ENCODE measurements at regions not wholly inside any gene's neighbourhood (a gene's known extent, or its start where the extent isn't known, plus 50 kb on each side); places are given as distances from the start of the nearest gene placed in this dataset.
"Not testable (repeated sequence)": the region's sequence is repeated elsewhere in the genome, so short reads cannot be mapped to it uniquely, and the experiment has no call there.

- DNase-seq: not testable (repeated sequence)
These were observed 157.7 kb downstream of the GIPC2 start for GRCh38 chr1:78203410-78203982.

- DNase-seq: no peak
These were observed 164.4 kb downstream of the GIPC2 start for GRCh38 chr1:78210175-78210574.

- DNase-seq: no peak
These were observed 165.8 kb downstream of the GIPC2 start for GRCh38 chr1:78211483-78212092.

- no peak for DNase-seq
These were observed 168.6 kb downstream of the GIPC2 start for GRCh38 chr1:78214334-78214733.

- no peak for DNase-seq
These were observed 176.6 kb downstream of the GIPC2 start for GRCh38 chr1:78222225-78222959.

- no peak for DNase-seq
These were observed 177.2 kb downstream of the GIPC2 start for GRCh38 chr1:78222960-78223358.

GRCh38 chr1:78223417-78224215 is 177.8 kb downstream of the GIPC2 start:
- DNase-seq: no peak

GRCh38 chr1:78224246-78224785 is 178.6 kb downstream of the GIPC2 start:
- DNase-seq: no peak

- DNase-seq: no peak
These were observed 179.2 kb downstream of the GIPC2 start for GRCh38 chr1:78224861-78225552.

- DNase-seq: no peak
These were observed 181.0 kb downstream of the GIPC2 start for GRCh38 chr1:78226784-78227183.

GRCh38 chr1:78227705-78228635 is 182.2 kb downstream of the GIPC2 start:
- no peak for DNase-seq

GRCh38 chr1:78229344-78229743 is 183.6 kb downstream of the GIPC2 start:
- DNase-seq: no peak

GRCh38 chr1:78231477-78231876 is 185.7 kb downstream of the GIPC2 start:
- DNase-seq: no peak

GRCh38 chr1:78231894-78232293 is 186.1 kb downstream of the GIPC2 start:
- no peak for DNase-seq

GRCh38 chr1:78232630-78233029 is 186.9 kb downstream of the GIPC2 start:
- DNase-seq: no peak

- no peak for DNase-seq
These were observed 188.7 kb downstream of the GIPC2 start for GRCh38 chr1:78234496-78234895.

GRCh38 chr1:78236716-78237115 is 190.9 kb downstream of the GIPC2 start:
- DNase-seq: no peak

- DNase-seq: no peak
These were observed 191.7 kb downstream of the GIPC2 start for GRCh38 chr1:78237364-78237916.

- no peak for DNase-seq
These were observed 194.4 kb downstream of the GIPC2 start for GRCh38 chr1:78240191-78240590.

GRCh38 chr1:78240755-78241154 is 195.0 kb downstream of the GIPC2 start:
- no peak for DNase-seq

- DNase-seq: no peak
These were observed 201.3 kb downstream of the GIPC2 start for GRCh38 chr1:78247079-78247478.
